ENCODE measurements at regions not wholly inside any gene's neighbourhood (a gene's known extent, or its start where the extent isn't known, plus 50 kb on each side); places are given as distances from the start of the nearest gene placed in this dataset.

- no peak for DNase-seq (ENCODE audit: extremely low read depth, low read depth)
- TF ChIP-seq, protein P1, sequence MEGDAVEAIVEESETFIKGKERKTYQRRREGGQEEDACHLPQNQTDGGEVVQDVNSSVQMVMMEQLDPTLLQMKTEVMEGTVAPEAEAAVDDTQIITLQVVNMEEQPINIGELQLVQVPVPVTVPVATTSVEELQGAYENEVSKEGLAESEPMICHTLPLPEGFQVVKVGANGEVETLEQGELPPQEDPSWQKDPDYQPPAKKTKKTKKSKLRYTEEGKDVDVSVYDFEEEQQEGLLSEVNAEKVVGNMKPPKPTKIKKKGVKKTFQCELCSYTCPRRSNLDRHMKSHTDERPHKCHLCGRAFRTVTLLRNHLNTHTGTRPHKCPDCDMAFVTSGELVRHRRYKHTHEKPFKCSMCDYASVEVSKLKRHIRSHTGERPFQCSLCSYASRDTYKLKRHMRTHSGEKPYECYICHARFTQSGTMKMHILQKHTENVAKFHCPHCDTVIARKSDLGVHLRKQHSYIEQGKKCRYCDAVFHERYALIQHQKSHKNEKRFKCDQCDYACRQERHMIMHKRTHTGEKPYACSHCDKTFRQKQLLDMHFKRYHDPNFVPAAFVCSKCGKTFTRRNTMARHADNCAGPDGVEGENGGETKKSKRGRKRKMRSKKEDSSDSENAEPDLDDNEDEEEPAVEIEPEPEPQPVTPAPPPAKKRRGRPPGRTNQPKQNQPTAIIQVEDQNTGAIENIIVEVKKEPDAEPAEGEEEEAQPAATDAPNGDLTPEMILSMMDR (IDR thresholded peaks at IDR 0.05; ENCODE audit: low read depth, low read length) = no peak
Observed at GRCh38 chr15:47460795-47461573, 256.3 kb upstream of the SEMA6D start.

GRCh38 chr15:47461652-47462141 is 255.6 kb upstream of the SEMA6D start:
- TF ChIP-seq, protein P1 (IDR thresholded peaks at IDR 0.05; ENCODE audit: low read depth, low read length) = no peak
- DNase-seq (ENCODE audit: extremely low read depth, low read depth) = peak; percentile 48

GRCh38 chr15:47466357-47466756 is 250.9 kb upstream of the SEMA6D start:
- TF ChIP-seq, protein P1 (IDR thresholded peaks at IDR 0.05; ENCODE audit: low read depth, low read length) = no peak

GRCh38 chr15:47470983-47471382 is 246.3 kb upstream of the SEMA6D start:
- TF ChIP-seq, protein P1 (IDR thresholded peaks at IDR 0.05; ENCODE audit: low read depth, low read length) = no peak
- DNase-seq (ENCODE audit: extremely low read depth, low read depth) = no peak

More at GRCh38 chr15:47466357-47466756, 250.9 kb upstream of the SEMA6D start:
- DNase-seq (ENCODE audit: extremely low read depth, low read depth) = no peak

- TF ChIP-seq, protein P1 (IDR thresholded peaks at IDR 0.05; ENCODE audit: low read depth, low read length) = no peak
- no peak for DNase-seq (ENCODE audit: extremely low read depth, low read depth)
Observed at GRCh38 chr15:47473106-47473725, 244.1 kb upstream of the SEMA6D start.

- TF ChIP-seq, protein P1 (IDR thresholded peaks at IDR 0.05; ENCODE audit: low read depth, low read length) = no peak
Observed at GRCh38 chr15:47473832-47474231, 243.5 kb upstream of the SEMA6D start.

GRCh38 chr15:47475336-47475735 is 242.0 kb upstream of the SEMA6D start:
- DNase-seq (ENCODE audit: extremely low read depth, low read depth) = no peak
- TF ChIP-seq, protein P1 (IDR thresholded peaks at IDR 0.05; ENCODE audit: low read depth, low read length) = no peak

More at GRCh38 chr15:47473832-47474231, 243.5 kb upstream of the SEMA6D start:
- no peak for DNase-seq (ENCODE audit: extremely low read depth, low read depth)

Measured in AG09319 (cell line).